ENCODE measurements at regions not wholly inside any gene's neighbourhood (a gene's known extent, or its start where the extent isn't known, plus 50 kb on each side); places are given as distances from the start of the nearest gene placed in this dataset.
A peak's percentile ranks its signal among the peaks of the same experiment; 100 is the strongest.

- DNase-seq (ENCODE audit: low read depth): no peak
These were observed 52.9 kb upstream of the RNU6-1 start for GRCh38 chr15:67892559-67893377.

- no peak for DNase-seq (ENCODE audit: low read depth)
These were observed 55.4 kb upstream of the RNU6-1 start for GRCh38 chr15:67895237-67895636.

GRCh38 chr15:67897646-67898339, 57.9 kb upstream of the RNU6-1 start:
- DNase-seq (ENCODE audit: low read depth): peak; percentile 78

GRCh38 chr15:67899596-67900283, 59.9 kb upstream of the RNU6-1 start:
- no peak for DNase-seq (ENCODE audit: low read depth)

- DNase-seq (ENCODE audit: low read depth): no peak
These were observed 60.8 kb upstream of the RNU6-1 start for GRCh38 chr15:67900621-67901147.

- no peak for DNase-seq (ENCODE audit: low read depth)
These were observed 62.1 kb upstream of the RNU6-1 start for GRCh38 chr15:67901922-67902321.

- DNase-seq (ENCODE audit: low read depth): no peak
These were observed 62.7 kb upstream of the RNU6-1 start for GRCh38 chr15:67902579-67903009.

- DNase-seq (ENCODE audit: low read depth): no peak
These were observed 63.9 kb upstream of the RNU6-1 start for GRCh38 chr15:67903708-67904107.

GRCh38 chr15:67905628-67906027, 65.8 kb upstream of the RNU6-1 start:
- no peak for DNase-seq (ENCODE audit: low read depth)

GRCh38 chr15:67906382-67906781, 66.5 kb upstream of the RNU6-1 start:
- DNase-seq (ENCODE audit: low read depth): no peak

GRCh38 chr15:67907184-67907723, 67.4 kb upstream of the RNU6-1 start:
- no peak for DNase-seq (ENCODE audit: low read depth)

GRCh38 chr15:67908756-67909155, 68.9 kb upstream of the RNU6-1 start:
- DNase-seq (ENCODE audit: low read depth): no peak

- DNase-seq (ENCODE audit: low read depth): no peak
These were observed 71.9 kb upstream of the RNU6-1 start for GRCh38 chr15:67911727-67912126.

- DNase-seq (ENCODE audit: low read depth): no peak
These were observed 74.2 kb upstream of the RNU6-1 start for GRCh38 chr15:67914028-67914427.

GRCh38 chr15:67914537-67915460, 75.0 kb upstream of the RNU6-1 start:
- DNase-seq (ENCODE audit: low read depth): no peak

- no peak for DNase-seq (ENCODE audit: low read depth)
These were observed 75.9 kb upstream of the RNU6-1 start for GRCh38 chr15:67915461-67916374.

- no peak for DNase-seq (ENCODE audit: low read depth)
These were observed 76.7 kb upstream of the RNU6-1 start for GRCh38 chr15:67916565-67916964.

GRCh38 chr15:67917037-67917436, 77.2 kb upstream of the RNU6-1 start:
- peak; percentile 91 for DNase-seq (ENCODE audit: low read depth)

GRCh38 chr15:67917636-67918035, 77.8 kb upstream of the RNU6-1 start:
- DNase-seq (ENCODE audit: low read depth): no peak
